ENCODE measurements at regions not wholly inside any gene's neighbourhood (a gene's known extent, or its start where the extent isn't known, plus 50 kb on each side); places are given as distances from the start of the nearest gene placed in this dataset.

DNA sequence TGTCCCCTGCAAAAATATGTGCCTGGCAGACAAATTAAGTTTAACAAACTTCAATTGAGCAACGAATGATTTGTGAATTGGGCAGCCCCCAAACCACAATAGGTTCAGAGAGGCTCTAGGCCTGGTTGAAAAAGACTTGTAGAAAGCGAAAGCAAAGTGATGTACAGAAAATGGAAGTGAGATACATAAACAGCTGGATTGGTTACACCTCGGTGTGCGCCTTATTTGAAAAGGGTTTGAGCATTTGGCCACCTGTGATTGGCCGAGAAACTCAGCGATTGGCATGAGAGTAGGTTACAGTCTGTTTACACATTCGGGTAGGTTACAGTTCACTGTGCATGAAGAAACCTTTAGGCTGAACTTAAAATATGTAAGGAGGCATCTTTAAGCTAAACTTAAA lies 136.9 kb downstream of the CD83 start:
- TF ChIP-seq FOXP2 (optimal IDR thresholded peaks at IDR 0.05; ENCODE audit: borderline replicate concordance, extremely low read depth, extremely low read length, insufficient read depth): no peak
- TF ChIP-seq TAF1 (IDR thresholded peaks at IDR 0.05; ENCODE audit: borderline replicate concordance, insufficient read depth, low read length): no peak
- TF ChIP-seq SIN3A (IDR thresholded peaks at IDR 0.05; ENCODE audit: borderline replicate concordance, insufficient read depth, low read length): no peak

DNA sequence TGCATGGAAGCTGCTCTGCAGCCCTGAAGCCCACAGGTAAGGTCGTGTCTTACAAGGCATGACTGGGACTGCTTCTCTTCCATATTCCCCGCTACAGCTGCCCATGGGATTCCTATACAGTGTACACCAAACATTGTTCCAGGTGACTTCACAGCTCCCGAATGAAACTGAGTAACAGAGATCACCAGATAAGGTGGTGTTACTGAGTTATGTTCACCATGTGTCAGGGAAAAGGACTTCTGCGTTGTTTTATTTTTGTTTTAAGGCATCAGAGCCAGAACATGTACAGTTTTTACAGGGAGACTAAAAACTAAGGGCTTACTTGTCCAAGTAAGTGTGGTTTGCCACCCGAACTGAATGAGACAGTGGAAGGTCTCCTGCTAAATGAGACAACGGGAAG lies 138.3 kb downstream of the CD83 start:
- no peak for TF ChIP-seq FOXP2 (optimal IDR thresholded peaks at IDR 0.05; ENCODE audit: borderline replicate concordance, extremely low read depth, extremely low read length, insufficient read depth)
- no peak for TF ChIP-seq POLR2AphosphoS5 (IDR thresholded peaks at IDR 0.05; ENCODE audit: low read depth, low read length)
- TF ChIP-seq, protein P1, sequence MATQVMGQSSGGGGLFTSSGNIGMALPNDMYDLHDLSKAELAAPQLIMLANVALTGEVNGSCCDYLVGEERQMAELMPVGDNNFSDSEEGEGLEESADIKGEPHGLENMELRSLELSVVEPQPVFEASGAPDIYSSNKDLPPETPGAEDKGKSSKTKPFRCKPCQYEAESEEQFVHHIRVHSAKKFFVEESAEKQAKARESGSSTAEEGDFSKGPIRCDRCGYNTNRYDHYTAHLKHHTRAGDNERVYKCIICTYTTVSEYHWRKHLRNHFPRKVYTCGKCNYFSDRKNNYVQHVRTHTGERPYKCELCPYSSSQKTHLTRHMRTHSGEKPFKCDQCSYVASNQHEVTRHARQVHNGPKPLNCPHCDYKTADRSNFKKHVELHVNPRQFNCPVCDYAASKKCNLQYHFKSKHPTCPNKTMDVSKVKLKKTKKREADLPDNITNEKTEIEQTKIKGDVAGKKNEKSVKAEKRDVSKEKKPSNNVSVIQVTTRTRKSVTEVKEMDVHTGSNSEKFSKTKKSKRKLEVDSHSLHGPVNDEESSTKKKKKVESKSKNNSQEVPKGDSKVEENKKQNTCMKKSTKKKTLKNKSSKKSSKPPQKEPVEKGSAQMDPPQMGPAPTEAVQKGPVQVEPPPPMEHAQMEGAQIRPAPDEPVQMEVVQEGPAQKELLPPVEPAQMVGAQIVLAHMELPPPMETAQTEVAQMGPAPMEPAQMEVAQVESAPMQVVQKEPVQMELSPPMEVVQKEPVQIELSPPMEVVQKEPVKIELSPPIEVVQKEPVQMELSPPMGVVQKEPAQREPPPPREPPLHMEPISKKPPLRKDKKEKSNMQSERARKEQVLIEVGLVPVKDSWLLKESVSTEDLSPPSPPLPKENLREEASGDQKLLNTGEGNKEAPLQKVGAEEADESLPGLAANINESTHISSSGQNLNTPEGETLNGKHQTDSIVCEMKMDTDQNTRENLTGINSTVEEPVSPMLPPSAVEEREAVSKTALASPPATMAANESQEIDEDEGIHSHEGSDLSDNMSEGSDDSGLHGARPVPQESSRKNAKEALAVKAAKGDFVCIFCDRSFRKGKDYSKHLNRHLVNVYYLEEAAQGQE (IDR thresholded peaks at IDR 0.05; ENCODE audit: insufficient read depth in 1 of 2, low read depth in 2 of 2, low read length in 2 of 2): no peak
- no peak for TF ChIP-seq SIN3A (IDR thresholded peaks at IDR 0.05; ENCODE audit: borderline replicate concordance, insufficient read depth, low read length)
- TF ChIP-seq TAF1 (IDR thresholded peaks at IDR 0.05; ENCODE audit: borderline replicate concordance, insufficient read depth, low read length): no peak

- TF ChIP-seq POLR2AphosphoS5 (IDR thresholded peaks at IDR 0.05; ENCODE audit: low read depth, low read length) (no peak), SIN3A (IDR thresholded peaks at IDR 0.05; ENCODE audit: borderline replicate concordance, insufficient read depth, low read length) (no peak), FOXP2 (optimal IDR thresholded peaks at IDR 0.05; ENCODE audit: borderline replicate concordance, extremely low read depth, extremely low read length, insufficient read depth) (no peak), TAF1 (IDR thresholded peaks at IDR 0.05; ENCODE audit: borderline replicate concordance, insufficient read depth, low read length) (no peak)
- TF ChIP-seq, protein P1 (IDR thresholded peaks at IDR 0.05; ENCODE audit: insufficient read depth in 1 of 2, low read depth in 2 of 2, low read length in 2 of 2): no peak
Observed at GRCh38 chr6:14258117-14258516, 140.5 kb downstream of the CD83 start.

- TF ChIP-seq POLR2AphosphoS5 (IDR thresholded peaks at IDR 0.05; ENCODE audit: low read depth, low read length) (no peak), FOXP2 (optimal IDR thresholded peaks at IDR 0.05; ENCODE audit: borderline replicate concordance, extremely low read depth, extremely low read length, insufficient read depth) (no peak), TAF1 (IDR thresholded peaks at IDR 0.05; ENCODE audit: borderline replicate concordance, insufficient read depth, low read length) (no peak), SIN3A (IDR thresholded peaks at IDR 0.05; ENCODE audit: borderline replicate concordance, insufficient read depth, low read length) (no peak)
- TF ChIP-seq, protein P1 (IDR thresholded peaks at IDR 0.05; ENCODE audit: insufficient read depth in 1 of 2, low read depth in 2 of 2, low read length in 2 of 2): no peak
Observed at GRCh38 chr6:14258695-14259593, 141.4 kb downstream of the CD83 start.

GRCh38 chr6:14259594-14260152 lies 142.1 kb downstream of the CD83 start:
- TF ChIP-seq FOXP2 (optimal IDR thresholded peaks at IDR 0.05; ENCODE audit: borderline replicate concordance, extremely low read depth, extremely low read length, insufficient read depth) (no peak), SIN3A (IDR thresholded peaks at IDR 0.05; ENCODE audit: borderline replicate concordance, insufficient read depth, low read length) (no peak), TAF1 (IDR thresholded peaks at IDR 0.05; ENCODE audit: borderline replicate concordance, insufficient read depth, low read length) (no peak), POLR2AphosphoS5 (IDR thresholded peaks at IDR 0.05; ENCODE audit: low read depth, low read length) (no peak)
- TF ChIP-seq, protein P1 (IDR thresholded peaks at IDR 0.05; ENCODE audit: insufficient read depth in 1 of 2, low read depth in 2 of 2, low read length in 2 of 2): no peak
